Stimulated activated CD4-positive, alpha-beta T cell treated with anti-CD3 and anti-CD28 coated beads, Interleukin-12 subunit alpha, Interleukin-12 subunit beta, amount 100 ng/mL, for 4 hours (primary cell): ENCODE measurements at regions not wholly inside any gene's neighbourhood (a gene's known extent, or its start where the extent isn't known, plus 50 kb on each side); places are given as distances from the start of the nearest gene placed in this dataset.

Experiments used
- DNase-seq: peaks from one replicate; pipeline ENCODE4 v3.0.0-alpha.2; 2020

- DNase-seq, result no peak
Measured at GRCh38 chr5:152884006-152884405, 478.9 kb upstream of the NMUR2 start.

DNA sequence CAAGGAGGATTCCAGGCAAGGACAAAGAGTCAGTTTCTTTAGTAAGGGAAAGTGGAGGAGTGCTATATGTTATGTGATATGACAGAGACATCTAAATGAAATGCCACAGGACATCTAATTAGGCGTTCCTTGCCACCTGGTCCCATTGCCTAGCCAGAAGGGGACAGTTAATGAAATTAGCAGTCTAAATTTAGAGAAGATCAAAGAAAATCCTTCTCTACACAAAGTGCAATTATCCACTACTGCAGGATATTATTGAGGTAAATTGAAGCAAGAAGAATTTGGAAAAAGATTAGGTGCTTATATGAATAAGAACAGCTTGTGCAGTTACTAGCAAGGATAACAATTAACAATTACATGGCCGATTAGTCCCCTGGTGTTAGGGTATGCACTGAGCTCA lies 495.3 kb upstream of the NMUR2 start:
- no peak for DNase-seq

GRCh38 chr5:152901754-152902153 lies 496.7 kb upstream of the NMUR2 start:
- no peak for DNase-seq

DNA sequence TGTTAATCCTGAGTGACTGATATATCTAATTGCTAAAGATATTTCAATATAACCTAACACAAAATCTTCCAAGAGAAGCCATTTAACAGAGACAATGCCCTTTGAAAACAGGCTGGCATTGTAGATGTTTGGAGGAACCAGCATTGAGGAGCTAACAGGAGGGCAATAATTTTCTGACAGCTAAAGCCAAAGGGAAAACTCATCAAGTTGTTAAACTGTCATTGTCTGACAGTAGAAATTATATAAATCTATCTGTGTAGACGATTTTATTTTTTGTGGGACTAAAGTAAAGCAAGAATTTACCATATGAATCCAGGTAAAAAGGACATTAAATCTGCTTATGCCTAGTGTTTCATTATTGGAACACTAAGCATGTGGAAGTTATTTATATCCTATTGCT lies 500.2 kb upstream of the NMUR2 start:
- DNase-seq, result no peak

DNA sequence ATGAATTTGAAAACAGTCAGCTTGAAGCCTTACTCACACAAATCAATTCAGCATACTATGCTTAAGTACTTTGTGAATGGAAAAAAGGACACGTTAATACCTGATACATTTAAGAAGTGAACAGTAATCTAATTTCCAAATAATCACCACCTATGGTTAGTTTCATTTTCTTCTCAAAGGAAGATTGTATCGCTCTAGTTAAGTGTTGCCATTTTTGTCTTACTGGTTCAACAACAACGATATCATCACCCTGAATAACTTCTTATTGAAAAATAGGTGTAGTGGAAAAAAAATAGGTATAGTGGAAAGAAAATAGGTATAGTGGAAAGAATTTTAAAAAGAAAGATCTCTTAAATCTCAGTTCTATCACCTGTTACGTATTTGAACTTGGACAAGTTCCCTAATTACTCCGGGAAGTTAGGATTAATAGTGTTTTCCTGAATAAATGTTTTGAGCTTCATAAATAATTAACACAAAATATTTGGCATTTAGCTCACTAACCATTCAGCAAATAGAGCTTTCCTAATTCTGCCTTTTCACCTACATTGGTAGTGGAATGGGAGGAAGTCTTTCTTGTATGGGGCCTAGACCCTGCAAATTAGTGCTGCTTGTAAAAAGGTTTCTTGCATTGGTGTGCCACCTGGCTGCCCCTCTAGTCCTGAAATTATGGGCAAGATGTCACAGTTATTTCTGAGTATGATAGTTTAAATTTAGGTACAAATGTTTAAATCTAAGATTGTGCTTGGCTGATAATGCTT lies 502.6 kb upstream of the NMUR2 start:
- no peak for DNase-seq

GRCh38 chr5:152912924-152913323 lies 507.8 kb upstream of the NMUR2 start:
- no peak for DNase-seq

DNA sequence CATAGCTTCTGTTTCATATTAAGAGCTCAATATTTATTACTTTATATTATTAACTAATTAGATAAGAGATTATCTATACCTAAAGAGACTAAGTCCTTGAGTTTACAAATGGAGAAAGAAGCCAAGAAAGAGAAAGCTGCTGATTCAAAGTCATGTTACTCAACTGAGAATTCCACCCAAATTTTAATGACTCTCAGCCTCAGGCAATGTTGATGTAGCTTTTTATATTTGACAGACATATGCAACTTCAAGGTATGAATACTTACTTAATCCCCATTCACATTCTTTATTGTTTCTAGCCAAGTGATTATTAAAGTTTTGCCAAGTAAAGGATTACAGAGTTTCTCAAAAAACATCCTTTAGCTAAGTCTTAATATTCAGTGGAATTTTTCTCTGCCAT lies 527.5 kb upstream of the NMUR2 start:
- no peak for DNase-seq

DNA sequence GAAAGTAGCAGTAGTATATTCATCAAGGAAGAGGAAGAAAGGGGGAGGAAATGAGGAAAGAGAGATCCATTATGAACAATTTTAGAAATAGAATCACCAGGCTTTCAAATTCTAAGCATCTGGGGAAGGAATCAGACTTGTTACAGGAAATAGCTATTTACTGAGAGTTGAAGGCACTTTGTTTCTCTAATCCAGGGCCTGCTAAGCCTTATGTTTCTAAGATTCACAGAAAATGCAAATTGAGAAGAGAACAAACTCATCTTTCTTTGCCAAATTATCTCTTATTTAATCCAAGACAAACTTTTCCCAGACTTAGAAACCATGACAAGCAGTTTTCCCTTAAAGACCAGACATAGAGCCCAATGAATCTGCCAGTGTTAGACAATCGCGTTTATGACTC lies 528.0 kb upstream of the NMUR2 start:
- DNase-seq, result no peak

DNA sequence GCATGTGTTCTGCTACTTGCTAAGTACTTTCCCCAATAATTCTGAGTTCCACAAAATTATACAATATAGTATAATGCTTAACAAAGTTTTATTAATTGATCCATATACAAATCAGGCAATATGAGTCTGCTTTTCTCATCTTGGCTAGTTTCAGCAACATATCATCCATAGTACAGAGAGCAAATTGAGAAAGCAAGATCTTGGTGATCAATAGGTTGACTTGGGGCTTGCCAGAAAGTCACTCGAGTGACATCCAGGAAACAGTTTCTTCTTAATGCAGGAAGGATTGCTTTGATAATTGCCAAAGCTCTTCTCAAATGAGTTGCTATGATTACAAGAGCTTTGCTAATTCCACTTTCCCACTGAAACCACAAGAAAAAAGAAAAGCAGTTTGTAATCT lies 533.6 kb upstream of the NMUR2 start:
- no peak for DNase-seq

- DNase-seq, result no peak
Measured at GRCh38 chr5:152942633-152943336, 537.7 kb upstream of the NMUR2 start.

DNA sequence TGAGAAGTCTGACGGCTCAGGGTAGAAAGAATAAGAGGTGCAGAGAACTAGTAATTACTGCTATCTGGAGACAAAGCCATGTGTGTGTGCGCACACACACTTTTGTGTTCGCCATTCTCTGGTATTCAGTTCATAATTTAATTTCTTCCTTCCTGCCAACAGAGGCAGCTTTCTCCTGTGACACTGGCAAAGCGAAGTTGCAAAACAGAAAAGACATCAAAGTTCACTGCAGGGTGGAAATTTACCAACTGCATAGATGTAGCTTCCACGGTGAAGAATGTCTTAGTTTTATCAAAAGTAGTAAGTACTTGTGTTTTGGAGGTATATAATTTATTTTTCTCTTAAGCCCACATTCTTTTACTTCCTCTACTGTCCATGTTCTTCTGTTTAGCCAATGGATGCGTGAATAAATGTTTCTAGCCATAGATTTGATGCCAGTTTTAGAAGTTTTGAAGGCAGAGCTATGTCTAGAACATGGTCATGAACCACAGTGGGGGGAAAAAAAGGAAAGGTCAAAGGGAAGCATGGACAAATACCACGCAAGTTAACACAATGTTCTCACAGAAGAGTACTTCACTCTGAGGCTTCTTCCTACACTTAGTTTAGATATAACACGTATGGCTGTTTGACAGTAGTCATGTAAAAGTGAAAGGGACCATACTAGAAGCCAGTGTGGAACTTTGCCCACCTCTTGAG lies 536.5 kb upstream of the GRIA1 start:
- DNase-seq, result no peak

- no peak for DNase-seq
Measured at GRCh38 chr5:152956943-152957613, 533.4 kb upstream of the GRIA1 start.

GRCh38 chr5:152978141-152978835 lies 512.2 kb upstream of the GRIA1 start:
- DNase-seq, result no peak

- no peak for DNase-seq
Measured at GRCh38 chr5:152987131-152987530, 503.3 kb upstream of the GRIA1 start.

DNA sequence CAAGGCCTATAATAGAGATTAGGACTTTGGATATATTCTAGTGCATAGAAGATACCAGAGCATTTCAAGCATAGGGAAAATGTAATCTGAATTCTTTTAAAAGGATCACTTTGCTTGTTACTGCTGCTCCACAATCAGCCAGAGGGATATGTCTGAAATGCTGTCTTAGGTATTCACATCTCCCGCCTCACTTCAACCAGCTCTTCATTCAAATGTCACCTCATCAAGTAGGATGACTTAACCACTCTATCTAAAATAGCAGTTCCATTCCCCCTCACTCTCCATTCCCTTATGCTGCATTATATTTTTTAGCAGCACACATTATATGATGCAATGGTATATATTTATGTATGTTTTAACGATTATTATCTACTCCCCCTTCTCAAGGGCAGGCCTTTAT lies 500.3 kb upstream of the GRIA1 start:
- DNase-seq, result no peak

GRCh38 chr5:152990649-152991048 lies 499.8 kb upstream of the GRIA1 start:
- no peak for DNase-seq

- DNase-seq, result no peak
Measured at GRCh38 chr5:152994033-152994680, 496.3 kb upstream of the GRIA1 start.

- no peak for DNase-seq
Measured at GRCh38 chr5:152995214-152995725, 495.2 kb upstream of the GRIA1 start.

GRCh38 chr5:153005711-153006110 lies 484.8 kb upstream of the GRIA1 start:
- DNase-seq, result no peak

DNA sequence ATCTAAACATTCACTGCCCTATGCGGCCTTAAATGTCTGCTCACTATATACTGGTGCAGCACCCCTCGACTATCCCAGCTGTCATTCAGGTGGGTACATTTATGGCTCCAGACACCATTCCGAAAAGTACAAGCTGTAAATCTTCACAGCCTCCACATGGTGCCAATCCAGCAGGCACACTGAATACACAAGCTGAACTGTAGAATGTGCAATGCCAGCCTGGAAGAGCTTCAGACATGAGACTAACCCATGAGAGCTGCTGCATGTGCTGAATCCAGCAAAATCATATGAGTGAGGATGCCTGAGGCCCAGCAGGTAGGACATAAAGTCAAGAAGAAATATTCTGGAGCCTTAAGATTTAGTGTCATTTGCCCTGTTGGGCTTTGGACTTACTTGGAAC lies 483.8 kb upstream of the GRIA1 start:
- DNase-seq, result no peak

DNA sequence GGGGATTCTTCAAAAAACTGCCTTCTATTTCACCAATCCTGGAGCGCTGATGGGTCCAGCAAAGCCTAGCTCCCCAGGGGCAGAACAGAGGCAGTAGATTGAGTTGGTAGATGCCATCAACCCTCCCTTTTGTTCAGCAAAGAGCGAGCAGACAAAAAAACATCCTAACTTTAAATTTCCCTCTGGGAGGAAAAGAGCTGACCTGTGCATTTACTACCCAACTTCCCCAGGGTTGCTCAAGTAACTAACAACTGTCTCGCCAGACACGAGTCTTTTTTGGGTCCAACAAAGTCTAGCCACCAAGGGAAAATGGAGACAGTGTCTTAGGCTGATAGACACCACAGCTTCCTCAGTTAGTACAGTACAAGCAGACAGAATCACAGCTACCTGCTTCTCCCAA lies 476.3 kb upstream of the GRIA1 start:
- no peak for DNase-seq

DNA sequence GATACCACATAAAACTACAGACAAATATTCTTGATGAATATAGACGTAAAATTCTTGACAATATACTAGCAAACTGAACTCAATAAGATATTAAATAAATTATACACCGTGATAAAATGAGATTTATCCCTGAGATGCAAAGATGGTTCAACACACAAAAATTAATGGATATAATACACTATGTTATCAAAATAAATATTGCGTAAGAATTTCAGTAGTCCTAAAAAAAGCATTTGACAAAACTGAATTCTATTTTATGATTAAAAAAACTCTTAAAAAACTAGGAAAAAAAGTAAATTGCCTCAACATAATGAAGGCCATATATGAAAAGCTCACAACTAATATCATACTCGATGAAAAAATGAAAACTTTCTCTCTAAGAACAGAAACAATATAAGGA lies 472.3 kb upstream of the GRIA1 start:
- no peak for DNase-seq
